ENCODE measurements at regions not wholly inside any gene's neighbourhood (a gene's known extent, or its start where the extent isn't known, plus 50 kb on each side); places are given as distances from the start of the nearest gene placed in this dataset.
"Not testable (repeated sequence)": the region's sequence is repeated elsewhere in the genome, so short reads cannot be mapped to it uniquely, and the experiment has no call there.

DNA sequence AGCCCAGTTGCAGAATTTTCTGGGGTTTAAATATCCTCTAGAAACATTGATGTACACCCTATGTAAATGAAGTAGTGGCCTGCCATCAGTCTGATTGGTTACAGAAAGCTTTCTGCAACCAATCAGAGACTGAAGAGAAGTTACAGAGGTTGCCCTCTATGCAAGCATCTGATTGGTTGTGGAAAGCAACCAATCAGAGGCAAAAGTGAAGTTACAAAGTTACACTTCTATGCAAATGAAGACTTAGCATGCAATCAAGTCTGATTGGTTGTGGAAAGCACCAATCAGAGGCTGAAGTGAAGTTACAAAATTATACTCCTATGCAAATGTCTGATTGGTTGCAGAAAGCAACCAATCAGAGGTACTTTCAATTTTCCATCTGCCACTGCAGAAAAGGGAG, 51.9 kb upstream of the USP9X start:
- Histone ChIP-seq H3K36me3 (no peaks in the 10 kb centered on the region), H3K27ac (no peak overlapping the region), H3K27me3 (replicated peaks; ENCODE audit: insufficient read depth) (no peaks in the 10 kb centered on the region), H3K9me3 (no peaks in the 10 kb centered on the region), H3K4me1 (ENCODE audit: control insufficient read depth in 1 of 2, low read depth in 2 of 2) (no peaks in the 10 kb centered on the region), H3K4me3 (no peak overlapping the region)
- ATAC-seq (ENCODE audit: insufficient number of reproducible peaks, low FRiP score, low read depth), result no peak
- DNase-seq (ENCODE audit: low spot score), result no peak
- TF ChIP-seq CTCF (IDR thresholded peaks at IDR 0.05), result no peak

GRCh38 chrX:41034902-41035301, 50.3 kb upstream of the USP9X start:
- H3K27ac ChIP-seq; H3K4me3 ChIP-seq; DNase-seq (ENCODE audit: low spot score); H3K27me3 ChIP-seq (replicated peaks; ENCODE audit: insufficient read depth); H3K36me3 ChIP-seq; H3K9me3 ChIP-seq; ATAC-seq (ENCODE audit: insufficient number of reproducible peaks, low FRiP score, low read depth); H3K4me1 ChIP-seq (ENCODE audit: control insufficient read depth in 1 of 2, low read depth in 2 of 2): not testable (repeated sequence)
